ENCODE measurements at regions not wholly inside any gene's neighbourhood (a gene's known extent, or its start where the extent isn't known, plus 50 kb on each side); places are given as distances from the start of the nearest gene placed in this dataset.

- Histone ChIP-seq H2AFZ (ENCODE audit: low read length) (no peak overlapping the region), H4K20me1 (ENCODE audit: insufficient read depth, low read length, poor library complexity, severe bottlenecking) (no peaks in the 10 kb centered on the region), H3K4me2 (ENCODE audit: low read depth, low read length, poor library complexity, severe bottlenecking) (no peak overlapping the region), H3K79me2 (ENCODE audit: insufficient read depth, low read length) (no peaks in the 10 kb centered on the region), H3K9me2 (replicated peaks; ENCODE audit: low read depth, low read length) (no peaks in the 10 kb centered on the region), H3K4me1 (ENCODE audit: insufficient read depth, low read length, poor library complexity, severe bottlenecking) (no peaks in the 10 kb centered on the region), H3K4me3 (ENCODE audit: low read length, poor library complexity, severe bottlenecking) (no peak overlapping the region), H3K9me3 (ENCODE audit: insufficient read depth, low read depth, low read length) (no peaks in the 10 kb centered on the region), H3K36me3 (ENCODE audit: insufficient read depth, low read length) (no peaks in the 10 kb centered on the region), H3K27me3 (ENCODE audit: insufficient read depth, low read length, poor library complexity, severe bottlenecking) (no peaks in the 10 kb centered on the region), H3F3A (ENCODE audit: low read depth) (no peaks in the 10 kb centered on the region), H3K9ac (ENCODE audit: low read depth, low read length, poor library complexity, severe bottlenecking) (no peak overlapping the region)
- TF ChIP-seq EZH2phosphoT487 (IDR thresholded peaks at IDR 0.05; ENCODE audit: borderline replicate concordance) (no peak), CTCF (conservative IDR thresholded peaks at IDR 0.05; ENCODE audit: low read length) (no peak)
These were observed 86.0 kb downstream of the MATN1 start for GRCh38 chr1:30637183-30637980.

GRCh38 chr1:30636621-30637020, 86.8 kb downstream of the MATN1 start:
- H3K4me3 ChIP-seq (ENCODE audit: low read length, poor library complexity, severe bottlenecking): no peak overlapping the region
- H3K9me3 ChIP-seq (ENCODE audit: insufficient read depth, low read depth, low read length): no peaks in the 10 kb centered on the region
- H3K79me2 ChIP-seq (ENCODE audit: insufficient read depth, low read length): no peaks in the 10 kb centered on the region
- H3K9ac ChIP-seq (ENCODE audit: low read depth, low read length, poor library complexity, severe bottlenecking): no peak overlapping the region
- H3F3A ChIP-seq (ENCODE audit: low read depth): no peaks in the 10 kb centered on the region
- H3K4me2 ChIP-seq (ENCODE audit: low read depth, low read length, poor library complexity, severe bottlenecking): no peak overlapping the region
- H3K27me3 ChIP-seq (ENCODE audit: insufficient read depth, low read length, poor library complexity, severe bottlenecking): no peaks in the 10 kb centered on the region
- H3K4me1 ChIP-seq (ENCODE audit: insufficient read depth, low read length, poor library complexity, severe bottlenecking): no peaks in the 10 kb centered on the region
- H2AFZ ChIP-seq (ENCODE audit: low read length): no peak overlapping the region
- no peaks in the 10 kb centered on the region for H3K9me2 ChIP-seq (replicated peaks; ENCODE audit: low read depth, low read length)
- no peaks in the 10 kb centered on the region for H4K20me1 ChIP-seq (ENCODE audit: insufficient read depth, low read length, poor library complexity, severe bottlenecking)
- H3K36me3 ChIP-seq (ENCODE audit: insufficient read depth, low read length): no peaks in the 10 kb centered on the region
- no peak for TF ChIP-seq EZH2phosphoT487 (IDR thresholded peaks at IDR 0.05; ENCODE audit: borderline replicate concordance)
- TF ChIP-seq CTCF (conservative IDR thresholded peaks at IDR 0.05; ENCODE audit: low read length): no peak

- Histone ChIP-seq H3K4me1 (ENCODE audit: insufficient read depth, low read length, poor library complexity, severe bottlenecking) (no peaks in the 10 kb centered on the region), H3K9ac (ENCODE audit: low read depth, low read length, poor library complexity, severe bottlenecking) (no peak overlapping the region), H3K36me3 (ENCODE audit: insufficient read depth, low read length) (no peaks in the 10 kb centered on the region), H3K79me2 (ENCODE audit: insufficient read depth, low read length) (no peaks in the 10 kb centered on the region), H3F3A (ENCODE audit: low read depth) (no peaks in the 10 kb centered on the region), H2AFZ (ENCODE audit: low read length) (no peak overlapping the region), H3K9me2 (replicated peaks; ENCODE audit: low read depth, low read length) (no peaks in the 10 kb centered on the region), H3K27me3 (ENCODE audit: insufficient read depth, low read length, poor library complexity, severe bottlenecking) (no peaks in the 10 kb centered on the region), H3K4me2 (ENCODE audit: low read depth, low read length, poor library complexity, severe bottlenecking) (no peak overlapping the region), H4K20me1 (ENCODE audit: insufficient read depth, low read length, poor library complexity, severe bottlenecking) (no peaks in the 10 kb centered on the region), H3K4me3 (ENCODE audit: low read length, poor library complexity, severe bottlenecking) (no peak overlapping the region), H3K9me3 (ENCODE audit: insufficient read depth, low read depth, low read length) (no peaks in the 10 kb centered on the region)
- no peak for TF ChIP-seq EZH2phosphoT487 (IDR thresholded peaks at IDR 0.05; ENCODE audit: borderline replicate concordance)
- no peak for TF ChIP-seq CTCF (conservative IDR thresholded peaks at IDR 0.05; ENCODE audit: low read length)
These were observed 87.9 kb downstream of the MATN1 start for GRCh38 chr1:30635391-30635975.
